Heart left ventricle (tissue), 16 donors: ENCODE measurements at regions not wholly inside any gene's neighbourhood (a gene's known extent, or its start where the extent isn't known, plus 50 kb on each side); places are given as distances from the start of the nearest gene placed in this dataset.
"Not testable (repeated sequence)": the region's sequence is repeated elsewhere in the genome, so short reads cannot be mapped to it uniquely, and the experiment has no call there.

Source experiments
- ATAC-seq, 4 donors: fragments of 200-7000 bp; cut with Tn5 transposase; one replicate each; pipeline ENCODE4 v1.9.1; 2020 to 2022; ENCODE audit warnings: moderate library complexity in 4 of 4, mild to moderate bottlenecking in 3 of 4, moderate number of reproducible peaks in 1 of 4
- DNase-seq, 5 donors: peaks; one replicate each; pipeline ENCODE4 v3.0.0-alpha.2; 2020
- H3K27ac ChIP-seq, 12 donors: fragments of 200-600 bp; sonication (generic) in 4 of 12; one replicate each; pipeline versions ENCODE4 v1.5.0 to v1.8.0; 2016 to 2022; ENCODE audit warnings: mild to moderate bottlenecking in 2 of 12
- H3K27me3 ChIP-seq, 9 donors: fragments of 200-600 bp; sonication (generic) in 2 of 9; one replicate each; pipeline versions ENCODE4 v1.5.1 to v1.8.0; 2016 to 2022; ENCODE audit warnings: mild to moderate bottlenecking in 3 of 9
- H3K36me3 ChIP-seq, 9 donors: fragments of 200-600 bp; sonication (generic) in 2 of 9; one replicate each; pipeline versions ENCODE4 v1.5.0 to v1.8.0; 2018 to 2022; ENCODE audit warnings: mild to moderate bottlenecking in 2 of 9
- H3K4me1 ChIP-seq, 12 donors: fragments of 200-600 bp; sonication (generic) in 4 of 12; one replicate each; pipeline versions ENCODE4 v1.5.0 to v1.8.0; 2016 to 2022; ENCODE audit warnings: mild to moderate bottlenecking in 3 of 12
- H3K4me3 ChIP-seq, 12 donors: fragments of 200-600 bp; sonication (generic) in 4 of 12; one replicate each; pipeline versions ENCODE4 v1.5.0 to v1.8.0; 2017 to 2022; ENCODE audit warnings: mild to moderate bottlenecking in 9 of 12, moderate library complexity in 4 of 12
- H3K9me3 ChIP-seq, 12 donors: fragments of 200-600 bp; sonication (generic) in 4 of 12; one replicate each; pipeline versions ENCODE4 v1.5.0 to v1.8.0; 2016 to 2022; ENCODE audit warnings: mild to moderate bottlenecking in 1 of 12
- POLR2A ChIP-seq, 2 donors: fragments of 450-650 bp; IDR thresholded peaks; one replicate each; pipeline ENCODE4 v1.6.1; 2017; ENCODE audit warnings: antibody characterized with exemption in 2 of 2, mild to moderate bottlenecking in 2 of 2, moderate library complexity in 2 of 2
- WGBS, 4 donors: extraction: QIAGEN DNeasy Blood & Tissue Kit in 2 of 4; methylation state at CpG; one replicate each; pipeline versions ENCODE4 v1.1.5 to v1.1.7; 2013 to 2018; 5-methylcytosine and 5-hydroxymethylcytosine counted together
- intact Hi-C, 10 donors: fragments of 100-400 bp; cut with DNase I; formaldehyde crosslinking; loops; one replicate each; pipeline versions ENCODE4 v1.11.1 to v1.14.2; 2022
- TF ChIP-seq, protein P1 (sequence below), 12 donors: fragments of 200-600 bp; sonication (generic) in 4 of 12; IDR thresholded peaks; one replicate each; pipeline versions ENCODE4 v1.5.0 to v1.8.0; 2018 to 2022; ENCODE audit warnings: antibody characterized with exemption in 12 of 12, mild to moderate bottlenecking in 5 of 12
- donor health status: ischemic (EF 13 %, LVEDD 7.1; RV severe dilation, severe dysfunction).
- donor health status: healthy with polysubstance abuse.
- donor health status: DM: no; HTN: yes; CAD: no.
- donor health status: DM: no; HTN: no; CAD: no.
- donor health status: ischemic (EF 25% LVEDD 6.9; RV normal size, moderate dysfunction).
- donor health status: ischemic (EF 25% LVEDD 5.7; RV mildly dilated, moderate dysfunction).
- donor health status: healthy.
- donor health status: DM: yes; HTN: yes; CAD: no.
- donor health status: ischemic (EF 35%, LVEDD 5.7; RV mildly dilated, moderate dysfunction).
- donor health status: nonischemic (EF 11% LVEDD 7.7; RV severe dilation, severe dysfunction).
- donor health status: DM: yes; HTN: yes; CAD: no.
- donor health status: PGD.
- donor health status: ischemic (EF 29% LVEDD 5.4; RV normal size, mild dysfunction).
- donor health status: nonischemic (EF 23%, LVEDD 6.1; RV moderate dilation, normal function).

DNA sequence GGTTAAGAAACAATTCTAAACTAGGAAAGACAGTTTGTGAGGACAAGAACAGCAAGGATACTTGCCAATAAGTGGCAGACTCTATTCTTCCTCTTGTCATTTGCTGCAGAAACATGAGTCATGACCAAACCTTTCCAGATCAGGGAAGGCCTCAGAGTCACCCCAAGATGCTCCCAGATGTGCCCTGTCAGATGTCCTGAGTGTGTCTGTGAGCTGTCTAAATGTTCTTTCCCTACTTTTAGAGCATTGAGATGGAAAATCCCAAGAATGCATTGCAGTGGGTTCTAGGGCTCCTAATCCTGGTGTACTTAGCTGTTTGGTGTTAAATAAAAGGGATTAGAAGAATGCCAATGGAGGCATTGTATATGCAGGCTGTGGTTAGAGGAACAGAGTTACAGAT lies 57.5 kb upstream of the KIAA0040 start:
- H3K4me3 ChIP-seq: no peak overlapping the region
- H3K4me1 ChIP-seq: no peaks in the 10 kb centered on the region
- H3K27ac ChIP-seq: peak overlapping the region in 1 of 12 donors; percentile 50
- H3K9me3 ChIP-seq: peaks cover 0 to 7% (median 0%) of the 10 kb centered on the region in 12 donors
- TF ChIP-seq, protein P1, sequence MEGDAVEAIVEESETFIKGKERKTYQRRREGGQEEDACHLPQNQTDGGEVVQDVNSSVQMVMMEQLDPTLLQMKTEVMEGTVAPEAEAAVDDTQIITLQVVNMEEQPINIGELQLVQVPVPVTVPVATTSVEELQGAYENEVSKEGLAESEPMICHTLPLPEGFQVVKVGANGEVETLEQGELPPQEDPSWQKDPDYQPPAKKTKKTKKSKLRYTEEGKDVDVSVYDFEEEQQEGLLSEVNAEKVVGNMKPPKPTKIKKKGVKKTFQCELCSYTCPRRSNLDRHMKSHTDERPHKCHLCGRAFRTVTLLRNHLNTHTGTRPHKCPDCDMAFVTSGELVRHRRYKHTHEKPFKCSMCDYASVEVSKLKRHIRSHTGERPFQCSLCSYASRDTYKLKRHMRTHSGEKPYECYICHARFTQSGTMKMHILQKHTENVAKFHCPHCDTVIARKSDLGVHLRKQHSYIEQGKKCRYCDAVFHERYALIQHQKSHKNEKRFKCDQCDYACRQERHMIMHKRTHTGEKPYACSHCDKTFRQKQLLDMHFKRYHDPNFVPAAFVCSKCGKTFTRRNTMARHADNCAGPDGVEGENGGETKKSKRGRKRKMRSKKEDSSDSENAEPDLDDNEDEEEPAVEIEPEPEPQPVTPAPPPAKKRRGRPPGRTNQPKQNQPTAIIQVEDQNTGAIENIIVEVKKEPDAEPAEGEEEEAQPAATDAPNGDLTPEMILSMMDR (IDR thresholded peaks at IDR 0.05): no peak
- no peak for TF ChIP-seq POLR2A (IDR thresholded peaks at IDR 0.05)
- peak in 3 of 4 donors; percentile 15 to 60 (median 56) for ATAC-seq
- DNase-seq: no peak
- intact Hi-C loops: no loop called here
- no peaks in the 10 kb centered on the region for H3K36me3 ChIP-seq
- no peaks in the 10 kb centered on the region for H3K27me3 ChIP-seq

DNA sequence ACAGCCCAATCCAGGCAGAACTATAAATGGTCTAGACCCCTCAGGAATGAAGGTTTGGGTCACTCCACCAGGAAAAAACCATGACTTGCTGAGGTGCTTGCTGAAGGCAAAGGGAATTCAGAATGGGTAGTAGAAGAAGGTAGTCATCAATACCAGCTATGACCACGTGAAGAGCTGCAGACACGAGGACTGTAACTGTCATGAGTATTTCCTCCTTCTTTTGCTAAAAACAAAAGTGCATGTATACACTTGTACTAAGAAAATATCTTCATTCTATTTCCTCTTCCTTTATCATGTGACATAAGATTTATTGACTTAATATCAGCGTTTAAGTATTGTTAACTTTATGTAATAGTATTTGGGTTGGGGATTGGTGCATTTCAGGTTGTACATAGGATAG lies 55.5 kb upstream of the KIAA0040 start:
- ATAC-seq, H3K4me1 ChIP-seq, H3K36me3 ChIP-seq, H3K27me3 ChIP-seq, DNase-seq, H3K27ac ChIP-seq, intact Hi-C loops, H3K4me3 ChIP-seq: not testable (repeated sequence)
- WGBS, 4 donors: 68 to 77% (median 74%) methylated on average over 3 of the region's 3 CpGs
- peaks cover 0 to 24% (median 8%) of the 10 kb centered on the region in 12 donors for H3K9me3 ChIP-seq

DNA sequence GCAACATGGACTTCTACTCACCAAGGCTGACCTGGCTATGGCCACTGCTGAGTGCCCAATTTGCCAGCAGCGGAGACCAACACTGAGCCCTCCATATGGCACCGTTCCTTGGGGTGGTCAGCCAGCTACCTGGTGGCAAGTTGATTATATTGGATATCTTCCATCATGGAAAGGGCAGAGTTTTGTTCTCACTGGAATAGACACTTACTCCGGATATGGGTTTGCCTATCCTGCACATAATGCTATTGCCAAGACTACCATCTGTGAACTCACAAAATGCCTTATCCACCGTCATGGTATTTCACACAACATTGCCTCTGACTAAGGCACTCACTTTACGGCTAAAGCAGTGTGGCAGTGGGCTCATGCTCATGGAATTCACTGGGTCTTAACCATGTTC lies 54.5 kb upstream of the KIAA0040 start:
- peaks cover 0 to 24% (median 8%) of the 10 kb centered on the region in 12 donors for H3K9me3 ChIP-seq
- H3K4me3 ChIP-seq, intact Hi-C loops, H3K36me3 ChIP-seq, H3K27ac ChIP-seq, DNase-seq, ATAC-seq, H3K4me1 ChIP-seq, H3K27me3 ChIP-seq: not testable (repeated sequence)
- 96 to 98% (median 97%) methylated on average over 5 of the region's 5 CpGs for WGBS, 4 donors

DNA sequence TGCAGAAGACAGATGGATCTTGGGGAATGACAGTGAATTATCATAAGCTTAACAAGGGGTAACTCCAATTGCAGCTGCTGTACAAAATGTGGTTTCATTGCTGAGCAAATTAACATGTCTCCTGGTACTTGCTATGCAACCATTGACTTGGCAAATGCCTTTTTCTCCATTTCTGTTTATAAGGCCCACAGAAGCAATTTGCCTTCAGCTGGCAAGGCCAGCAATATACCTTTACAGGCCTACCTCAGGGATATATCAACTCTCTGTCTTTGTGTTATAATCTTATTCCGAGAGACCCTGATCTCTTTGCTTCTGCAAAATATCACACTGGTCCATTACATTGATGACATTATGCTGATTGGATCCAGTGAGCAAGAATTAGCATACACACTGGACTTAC lies 52.7 kb upstream of the KIAA0040 start:
- TF ChIP-seq POLR2A (IDR thresholded peaks at IDR 0.05): no peak
- TF ChIP-seq, protein P1 (IDR thresholded peaks at IDR 0.05): no peak
- H3K4me1 ChIP-seq: no peaks in the 10 kb centered on the region
- H3K4me3 ChIP-seq: no peak overlapping the region
- H3K27ac ChIP-seq: no peak overlapping the region
- no peaks in the 10 kb centered on the region for H3K36me3 ChIP-seq
- ATAC-seq: no peak
- no peaks in the 10 kb centered on the region for H3K27me3 ChIP-seq
- peaks cover 0 to 24% (median 8%) of the 10 kb centered on the region in 12 donors for H3K9me3 ChIP-seq
- no peak for DNase-seq
- 93 to 100% (median 95%) methylated on average over 1 of the region's 1 CpG for WGBS, 4 donors
- intact Hi-C loops: no loop called here

DNA sequence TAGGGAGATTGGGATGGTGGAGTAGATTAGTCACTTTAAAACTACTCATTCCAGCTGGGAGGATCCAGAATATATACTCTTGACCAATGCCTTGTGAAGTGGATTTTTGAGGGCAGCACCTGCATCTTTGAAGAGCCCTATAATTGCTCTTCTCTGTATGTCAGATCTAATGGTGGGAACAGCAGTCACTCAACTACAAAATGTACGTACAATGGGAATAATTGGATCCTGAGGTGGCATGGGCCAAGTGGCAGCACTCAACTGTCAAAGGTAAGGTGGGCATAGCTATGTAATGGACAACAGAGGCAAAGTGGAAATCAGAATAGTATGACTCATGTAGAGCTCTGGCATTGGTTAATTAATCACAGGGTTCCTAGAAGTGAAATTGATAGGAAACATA lies 51.6 kb upstream of the KIAA0040 start:
- Histone ChIP-seq H3K27ac (no peak overlapping the region), H3K4me1 (no peaks in the 10 kb centered on the region), H3K9me3 (peaks cover 0 to 24% (median 8%) of the 10 kb centered on the region in 12 donors), H3K27me3 (no peaks in the 10 kb centered on the region), H3K4me3 (no peak overlapping the region), H3K36me3 (no peaks in the 10 kb centered on the region)
- ATAC-seq (no peak), DNase-seq (no peak)
- 83 to 93% (median 91%) methylated on average over 1 of the region's 1 CpG for WGBS, 4 donors
- TF ChIP-seq POLR2A (IDR thresholded peaks at IDR 0.05): no peak
- TF ChIP-seq, protein P1 (IDR thresholded peaks at IDR 0.05): no peak
- intact Hi-C loops: no loop called here
